ENCODE measurements at regions not wholly inside any gene's neighbourhood (a gene's known extent, or its start where the extent isn't known, plus 50 kb on each side); places are given as distances from the start of the nearest gene placed in this dataset.

- Histone ChIP-seq H3K27me3 (peaks cover 0 to 13% of the 10 kb centered on the region in 2 donors), H3K36me3 (no peaks in the 10 kb centered on the region), H3K27ac (no peak overlapping the region), H3K9me3 (peaks cover 0 to 4% (median 0%) of the 10 kb centered on the region in 3 donors), H3K4me3 (no peak overlapping the region), H3K4me1 (peaks cover 0 to 3% (median 0%) of the 10 kb centered on the region in 4 donors)
- intact Hi-C loops (cut with DNase I; ENCODE audit: low total_unique reads) = no loop called here
- TF ChIP-seq, protein P1, sequence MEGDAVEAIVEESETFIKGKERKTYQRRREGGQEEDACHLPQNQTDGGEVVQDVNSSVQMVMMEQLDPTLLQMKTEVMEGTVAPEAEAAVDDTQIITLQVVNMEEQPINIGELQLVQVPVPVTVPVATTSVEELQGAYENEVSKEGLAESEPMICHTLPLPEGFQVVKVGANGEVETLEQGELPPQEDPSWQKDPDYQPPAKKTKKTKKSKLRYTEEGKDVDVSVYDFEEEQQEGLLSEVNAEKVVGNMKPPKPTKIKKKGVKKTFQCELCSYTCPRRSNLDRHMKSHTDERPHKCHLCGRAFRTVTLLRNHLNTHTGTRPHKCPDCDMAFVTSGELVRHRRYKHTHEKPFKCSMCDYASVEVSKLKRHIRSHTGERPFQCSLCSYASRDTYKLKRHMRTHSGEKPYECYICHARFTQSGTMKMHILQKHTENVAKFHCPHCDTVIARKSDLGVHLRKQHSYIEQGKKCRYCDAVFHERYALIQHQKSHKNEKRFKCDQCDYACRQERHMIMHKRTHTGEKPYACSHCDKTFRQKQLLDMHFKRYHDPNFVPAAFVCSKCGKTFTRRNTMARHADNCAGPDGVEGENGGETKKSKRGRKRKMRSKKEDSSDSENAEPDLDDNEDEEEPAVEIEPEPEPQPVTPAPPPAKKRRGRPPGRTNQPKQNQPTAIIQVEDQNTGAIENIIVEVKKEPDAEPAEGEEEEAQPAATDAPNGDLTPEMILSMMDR (IDR thresholded peaks at IDR 0.05) = no peak
- no peak for DNase-seq
These were observed 76.7 kb upstream of the TMPRSS2 start for GRCh38 chr21:41584603-41585176.

GRCh38 chr21:41583274-41583790 lies 75.4 kb upstream of the TMPRSS2 start:
- Histone ChIP-seq H3K36me3 (no peaks in the 10 kb centered on the region), H3K27me3 (peaks cover 0 to 13% of the 10 kb centered on the region in 2 donors), H3K9me3 (peaks cover 0 to 15% (median 8%) of the 10 kb centered on the region in 3 donors), H3K4me3 (no peak overlapping the region), H3K4me1 (peaks cover 0 to 3% (median 0%) of the 10 kb centered on the region in 4 donors), H3K27ac (no peak overlapping the region)
- intact Hi-C loops (cut with DNase I; ENCODE audit: low total_unique reads) = no loop called here
- TF ChIP-seq, protein P1 (IDR thresholded peaks at IDR 0.05) = no peak
- DNase-seq = no peak

GRCh38 chr21:41582866-41583265 lies 74.9 kb upstream of the TMPRSS2 start:
- Histone ChIP-seq H3K36me3 (no peaks in the 10 kb centered on the region), H3K4me1 (peaks cover 0 to 3% (median 0%) of the 10 kb centered on the region in 4 donors), H3K27ac (no peak overlapping the region), H3K4me3 (no peak overlapping the region), H3K27me3 (peaks cover 0 to 13% of the 10 kb centered on the region in 2 donors), H3K9me3 (peaks cover 0 to 19% (median 10%) of the 10 kb centered on the region in 3 donors)
- no peak for DNase-seq
- intact Hi-C loops (cut with DNase I; ENCODE audit: low total_unique reads) = no loop called here
- TF ChIP-seq, protein P1 (IDR thresholded peaks at IDR 0.05) = no peak

GRCh38 chr21:41582298-41582840 lies 74.4 kb upstream of the TMPRSS2 start:
- DNase-seq = no peak
- no peak overlapping the region for H3K4me3 ChIP-seq
- no peak overlapping the region for H3K27ac ChIP-seq
- peaks cover 0 to 3% (median 0%) of the 10 kb centered on the region in 4 donors for H3K4me1 ChIP-seq
- H3K27me3 ChIP-seq = peaks cover 0 to 13% of the 10 kb centered on the region in 2 donors
- intact Hi-C loops (cut with DNase I; ENCODE audit: low total_unique reads) = no loop called here
- TF ChIP-seq, protein P1 (IDR thresholded peaks at IDR 0.05) = no peak
- H3K36me3 ChIP-seq = no peaks in the 10 kb centered on the region
- H3K9me3 ChIP-seq = peaks cover 0 to 24% (median 15%) of the 10 kb centered on the region in 3 donors

- Histone ChIP-seq H3K27me3 (peaks cover 0 to 13% of the 10 kb centered on the region in 2 donors), H3K4me3 (no peak overlapping the region), H3K36me3 (no peaks in the 10 kb centered on the region), H3K9me3 (peaks cover 0 to 30% (median 15%) of the 10 kb centered on the region in 3 donors), H3K27ac (no peak overlapping the region), H3K4me1 (peaks cover 0 to 3% (median 0%) of the 10 kb centered on the region in 4 donors)
- intact Hi-C loops (cut with DNase I; ENCODE audit: low total_unique reads) = no loop called here
- TF ChIP-seq, protein P1 (IDR thresholded peaks at IDR 0.05) = no peak
- no peak for DNase-seq
These were observed 73.8 kb upstream of the TMPRSS2 start for GRCh38 chr21:41581592-41582228.
